Mammary epithelial cell (primary cell): ENCODE measurements at regions not wholly inside any gene's neighbourhood (a gene's known extent, or its start where the extent isn't known, plus 50 kb on each side); places are given as distances from the start of the nearest gene placed in this dataset.

Source experiments
- EZH2 ChIP-seq: IDR thresholded peaks from 2 replicates; pipeline ENCODE4 v1.6.1; 2012; ENCODE audit warnings: low read length, inconsistent platforms, borderline replicate concordance
- TF ChIP-seq, protein P1 (sequence below), 2 donors: IDR thresholded peaks in 1 of 2; conservative IDR thresholded peaks in 1 of 2; 2 replicates each; pipeline ENCODE4 v1.5.1; 2011 to 2012; ENCODE audit warnings: inconsistent platforms in 2 of 2, low read length in 2 of 2, mild to moderate bottlenecking in 2 of 2, control low read depth in 1 of 2, low read depth in 1 of 2; ENCODE audit not compliant: insufficient read depth in 1 of 2; ENCODE audit errors: extremely low read depth in 1 of 2

DNA sequence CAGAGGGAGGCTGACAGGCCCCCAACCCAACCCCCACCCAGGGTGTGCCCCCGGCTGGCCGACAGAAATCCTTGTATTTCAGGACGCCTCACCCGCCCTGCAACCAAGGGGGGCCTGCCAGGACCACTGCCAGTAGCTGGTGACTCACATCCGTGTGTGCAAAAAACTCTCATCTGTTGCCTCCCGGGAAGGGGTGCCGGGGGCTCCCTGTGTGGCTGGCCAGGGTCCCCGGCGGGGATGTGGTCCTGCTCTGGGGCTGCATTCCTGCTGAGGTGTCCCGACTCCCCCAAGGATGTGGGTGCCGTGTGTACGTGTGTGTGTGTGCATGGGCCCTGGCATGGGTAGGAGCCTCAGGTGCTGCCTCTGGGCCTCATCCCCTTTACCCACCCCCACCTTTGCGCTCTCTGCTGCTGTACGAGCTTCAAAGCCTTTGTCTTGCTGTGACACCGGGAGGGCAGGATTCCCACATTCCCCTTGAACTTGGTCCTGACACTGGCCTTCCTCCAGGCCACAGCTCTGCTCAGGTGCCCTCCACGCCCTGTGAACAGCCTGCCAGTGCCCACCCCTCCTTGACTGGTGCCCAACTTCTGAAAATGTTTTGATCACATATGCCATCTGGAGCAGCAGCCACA is 226.3 kb upstream of the HDAC4 start:
- no peak for TF ChIP-seq EZH2
- TF ChIP-seq, protein P1, sequence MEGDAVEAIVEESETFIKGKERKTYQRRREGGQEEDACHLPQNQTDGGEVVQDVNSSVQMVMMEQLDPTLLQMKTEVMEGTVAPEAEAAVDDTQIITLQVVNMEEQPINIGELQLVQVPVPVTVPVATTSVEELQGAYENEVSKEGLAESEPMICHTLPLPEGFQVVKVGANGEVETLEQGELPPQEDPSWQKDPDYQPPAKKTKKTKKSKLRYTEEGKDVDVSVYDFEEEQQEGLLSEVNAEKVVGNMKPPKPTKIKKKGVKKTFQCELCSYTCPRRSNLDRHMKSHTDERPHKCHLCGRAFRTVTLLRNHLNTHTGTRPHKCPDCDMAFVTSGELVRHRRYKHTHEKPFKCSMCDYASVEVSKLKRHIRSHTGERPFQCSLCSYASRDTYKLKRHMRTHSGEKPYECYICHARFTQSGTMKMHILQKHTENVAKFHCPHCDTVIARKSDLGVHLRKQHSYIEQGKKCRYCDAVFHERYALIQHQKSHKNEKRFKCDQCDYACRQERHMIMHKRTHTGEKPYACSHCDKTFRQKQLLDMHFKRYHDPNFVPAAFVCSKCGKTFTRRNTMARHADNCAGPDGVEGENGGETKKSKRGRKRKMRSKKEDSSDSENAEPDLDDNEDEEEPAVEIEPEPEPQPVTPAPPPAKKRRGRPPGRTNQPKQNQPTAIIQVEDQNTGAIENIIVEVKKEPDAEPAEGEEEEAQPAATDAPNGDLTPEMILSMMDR (conservative IDR thresholded peaks at IDR 0.05 in 1 of 2, IDR thresholded peaks at IDR 0.05 in 1 of 2; ENCODE audit: extremely low read depth in 1 of 2, insufficient read depth in 1 of 2, low read depth in 1 of 2, low read length in 2 of 2), result no peak
